Endodermal cell (in vitro differentiated cells): ENCODE measurements at regions not wholly inside any gene's neighbourhood (a gene's known extent, or its start where the extent isn't known, plus 50 kb on each side); places are given as distances from the start of the nearest gene placed in this dataset.

Source experiments
- DNase-seq: peaks from one replicate; pipeline ENCODE4 v3.0.0-alpha.2; 2017
- H3K27ac ChIP-seq: 2 replicates; pipeline ENCODE4 v1.5.1; 2013; ENCODE audit warnings: mild to moderate bottlenecking, low read depth, low read length, moderate library complexity
- H3K27me3 ChIP-seq: 2 replicates; pipeline ENCODE4 v1.6.1; 2013; ENCODE audit warnings: mild to moderate bottlenecking, low read length, moderate library complexity; ENCODE audit not compliant: insufficient read depth, control insufficient read depth, poor library complexity, severe bottlenecking
- H3K36me3 ChIP-seq: 2 replicates; pipeline ENCODE4 v1.7.0; 2013; ENCODE audit warnings: mild to moderate bottlenecking, low read length, moderate library complexity; ENCODE audit not compliant: control insufficient read depth, insufficient read depth
- H3K4me1 ChIP-seq: one replicate; pipeline ENCODE4 v1.7.0; 2013; ENCODE audit warnings: low read length; ENCODE audit not compliant: control insufficient read depth, insufficient read depth
- H3K4me3 ChIP-seq: 2 replicates; pipeline ENCODE4 v1.5.1; 2013; ENCODE audit warnings: mild to moderate bottlenecking, low read length, moderate library complexity
- H3K9ac ChIP-seq: 2 replicates; pipeline ENCODE4 v1.6.1; 2013; ENCODE audit warnings: mild to moderate bottlenecking, low read length, moderate library complexity; ENCODE audit not compliant: poor library complexity, severe bottlenecking; ENCODE audit errors: extremely low read depth
- H3K9me3 ChIP-seq: 2 replicates; pipeline ENCODE4 v1.6.1; 2013; ENCODE audit warnings: mild to moderate bottlenecking, low read length, moderate library complexity; ENCODE audit not compliant: control insufficient read depth
- H3K27ac Mint-ChIP-seq: 2 replicates; pipeline ENCODE4 v1.8.0; 2020; ENCODE audit warnings: mixed read lengths
- H3K27me3 Mint-ChIP-seq: 2 replicates; pipeline ENCODE4 v1.8.0; 2021; ENCODE audit warnings: mild to moderate bottlenecking, mixed read lengths; ENCODE audit not compliant: insufficient read depth
- H3K36me3 Mint-ChIP-seq: 2 replicates; pipeline ENCODE4 v1.8.0; 2020; ENCODE audit warnings: low read depth, mixed read lengths
- H3K4me1 Mint-ChIP-seq: 2 replicates; pipeline ENCODE4 v1.8.0; 2020; ENCODE audit warnings: mixed read lengths
- H3K4me3 Mint-ChIP-seq: 2 replicates; pipeline ENCODE4 v1.8.0; 2020; ENCODE audit warnings: mild to moderate bottlenecking, moderate library complexity, mixed read lengths
- H3K9me3 Mint-ChIP-seq: 2 replicates; pipeline ENCODE4 v1.8.0; 2020; ENCODE audit warnings: mild to moderate bottlenecking, mixed read lengths
- WGBS, 2 experiments: methylation state at CpG; one replicate each; pipeline versions ENCODE4 v1.1.5 to v1.1.7; 2013; ENCODE audit warnings: missing lambda C conversion rate in 2 of 2, mixed read lengths in 1 of 2; ENCODE audit not compliant: insufficient coverage in 1 of 2, insufficient read length in 1 of 2; 5-methylcytosine and 5-hydroxymethylcytosine counted together
- TF ChIP-seq, protein P1 (sequence below): fragments of 200-600 bp; sonication (generic); conservative IDR thresholded peaks from 2 replicates; pipeline ENCODE4 v1.5.0; 2021; ENCODE audit warnings: antibody characterized with exemption, mild to moderate bottlenecking

DNA sequence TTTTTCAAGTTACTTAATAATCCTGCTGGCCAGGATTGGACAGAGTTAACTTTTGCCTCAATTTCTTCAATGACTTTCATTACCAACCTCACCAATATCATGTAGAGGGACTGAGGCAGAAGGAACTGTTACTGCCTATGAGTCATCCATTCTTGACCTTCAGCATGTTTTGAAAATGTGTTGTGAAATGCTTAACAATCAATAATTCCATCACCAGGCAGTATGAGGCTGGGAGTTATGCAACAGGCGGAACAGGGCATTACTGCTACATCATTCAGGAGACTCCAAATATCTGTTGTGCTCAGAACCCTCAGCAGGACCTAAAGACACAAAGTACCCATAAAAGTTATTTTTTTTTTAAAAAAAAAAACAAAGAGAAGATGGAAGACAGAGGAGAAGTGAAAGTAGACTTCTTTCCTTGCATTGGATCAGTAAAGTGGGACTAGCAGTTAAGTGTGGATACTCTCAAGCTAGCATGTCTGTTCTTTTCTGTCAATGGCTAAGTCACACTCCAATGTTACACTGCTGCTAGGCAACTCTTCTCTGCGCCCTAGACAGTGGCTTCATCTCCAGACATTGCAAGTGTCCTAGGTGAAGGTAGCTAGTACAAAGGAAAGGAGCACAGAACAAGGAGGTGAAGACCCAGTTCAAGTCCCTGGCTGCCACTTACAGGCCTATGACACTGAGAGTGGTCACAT is 184.9 kb upstream of the LPP start:
- H3K27ac ChIP-seq: no peak overlapping the region
- H3K9ac ChIP-seq: no peak overlapping the region
- no peaks in the 10 kb centered on the region for H3K4me1 ChIP-seq
- no peaks in the 10 kb centered on the region for H3K9me3 ChIP-seq
- TF ChIP-seq, protein P1, sequence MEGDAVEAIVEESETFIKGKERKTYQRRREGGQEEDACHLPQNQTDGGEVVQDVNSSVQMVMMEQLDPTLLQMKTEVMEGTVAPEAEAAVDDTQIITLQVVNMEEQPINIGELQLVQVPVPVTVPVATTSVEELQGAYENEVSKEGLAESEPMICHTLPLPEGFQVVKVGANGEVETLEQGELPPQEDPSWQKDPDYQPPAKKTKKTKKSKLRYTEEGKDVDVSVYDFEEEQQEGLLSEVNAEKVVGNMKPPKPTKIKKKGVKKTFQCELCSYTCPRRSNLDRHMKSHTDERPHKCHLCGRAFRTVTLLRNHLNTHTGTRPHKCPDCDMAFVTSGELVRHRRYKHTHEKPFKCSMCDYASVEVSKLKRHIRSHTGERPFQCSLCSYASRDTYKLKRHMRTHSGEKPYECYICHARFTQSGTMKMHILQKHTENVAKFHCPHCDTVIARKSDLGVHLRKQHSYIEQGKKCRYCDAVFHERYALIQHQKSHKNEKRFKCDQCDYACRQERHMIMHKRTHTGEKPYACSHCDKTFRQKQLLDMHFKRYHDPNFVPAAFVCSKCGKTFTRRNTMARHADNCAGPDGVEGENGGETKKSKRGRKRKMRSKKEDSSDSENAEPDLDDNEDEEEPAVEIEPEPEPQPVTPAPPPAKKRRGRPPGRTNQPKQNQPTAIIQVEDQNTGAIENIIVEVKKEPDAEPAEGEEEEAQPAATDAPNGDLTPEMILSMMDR: no peak
- Mint-ChIP-seq H3K27ac (no peak overlapping the region), H3K9me3 (no peaks in the 10 kb centered on the region), H3K36me3 (no peaks in the 10 kb centered on the region), H3K27me3 (no peaks in the 10 kb centered on the region), H3K4me3 (no peak overlapping the region), H3K4me1 (no peaks in the 10 kb centered on the region)
- H3K27me3 ChIP-seq: no peaks in the 10 kb centered on the region
- 93 to 100% methylated on average over 1 to 2 of the region's 2 CpGs for WGBS, 2 experiments
- no peak overlapping the region for H3K4me3 ChIP-seq
- DNase-seq: no peak
- H3K36me3 ChIP-seq: no peaks in the 10 kb centered on the region

DNA sequence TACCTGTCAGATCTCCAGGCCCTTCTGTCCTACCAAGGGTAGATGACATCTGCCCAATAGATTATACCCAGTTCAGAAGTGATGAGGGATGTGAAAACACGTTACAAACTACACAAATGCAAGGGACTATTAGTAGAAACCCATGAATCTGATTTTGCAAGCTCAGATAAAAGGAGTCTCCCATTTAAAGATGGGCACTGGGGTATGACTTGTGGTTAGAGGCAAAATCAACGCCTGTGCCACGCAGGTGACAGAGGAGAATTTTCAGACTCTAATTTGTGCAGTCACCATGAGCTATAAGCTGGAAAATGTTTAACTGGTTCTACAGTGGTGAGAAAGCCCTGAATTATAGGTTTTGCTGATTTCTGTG is 184.4 kb upstream of the LPP start:
- Mint-ChIP-seq H3K4me3 (no peak overlapping the region), H3K27ac (no peak overlapping the region), H3K4me1 (peaks cover 3% of the 10 kb centered on the region), H3K36me3 (no peaks in the 10 kb centered on the region), H3K27me3 (no peaks in the 10 kb centered on the region), H3K9me3 (no peaks in the 10 kb centered on the region)
- H3K36me3 ChIP-seq: no peaks in the 10 kb centered on the region
- no peak overlapping the region for H3K9ac ChIP-seq
- TF ChIP-seq, protein P1: no peak
- H3K9me3 ChIP-seq: no peaks in the 10 kb centered on the region
- no peaks in the 10 kb centered on the region for H3K27me3 ChIP-seq
- 93 to 100% methylated on average over 3 of the region's 3 CpGs for WGBS, 2 experiments
- no peaks in the 10 kb centered on the region for H3K4me1 ChIP-seq
- DNase-seq: no peak
- no peak overlapping the region for H3K27ac ChIP-seq
- no peak overlapping the region for H3K4me3 ChIP-seq

DNA sequence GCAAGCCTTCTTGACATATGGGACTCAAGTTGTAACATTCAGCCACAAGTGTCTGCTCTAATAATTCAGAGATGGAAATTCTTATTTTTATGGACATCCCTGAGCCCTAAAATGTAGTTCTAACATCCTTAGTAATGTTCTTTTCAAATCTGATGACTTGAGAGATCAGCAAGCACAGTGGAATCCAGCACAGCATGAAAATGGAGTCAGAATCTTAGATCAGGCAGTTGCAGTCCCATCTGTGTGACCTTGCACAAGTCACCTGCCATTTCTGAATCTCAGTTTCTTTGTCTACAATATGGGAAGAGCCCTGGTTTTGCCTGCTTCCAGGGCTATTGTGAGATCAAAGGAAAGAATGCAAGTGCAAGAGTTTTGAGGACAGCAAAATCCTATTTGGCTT is 183.9 kb upstream of the LPP start:
- TF ChIP-seq, protein P1: no peak
- no peaks in the 10 kb centered on the region for H3K9me3 Mint-ChIP-seq
- Histone ChIP-seq H3K36me3 (no peaks in the 10 kb centered on the region), H3K27ac (no peak overlapping the region), H3K9ac (no peak overlapping the region), H3K4me3 (no peak overlapping the region), H3K4me1 (no peaks in the 10 kb centered on the region), H3K9me3 (no peaks in the 10 kb centered on the region), H3K27me3 (no peaks in the 10 kb centered on the region)
- H3K27me3 Mint-ChIP-seq: no peaks in the 10 kb centered on the region
- H3K27ac Mint-ChIP-seq: no peak overlapping the region
- no peak overlapping the region for H3K4me3 Mint-ChIP-seq
- no peaks in the 10 kb centered on the region for H3K36me3 Mint-ChIP-seq
- DNase-seq: no peak
- peaks cover 8% of the 10 kb centered on the region for H3K4me1 Mint-ChIP-seq
